ENCODE measurements at regions not wholly inside any gene's neighbourhood (a gene's known extent, or its start where the extent isn't known, plus 50 kb on each side); places are given as distances from the start of the nearest gene placed in this dataset.
A peak's percentile ranks its signal among the peaks of the same experiment; 100 is the strongest.
"Not testable (repeated sequence)": the region's sequence is repeated elsewhere in the genome, so short reads cannot be mapped to it uniquely, and the experiment has no call there.

GRCh38 chr12:63005382-63005781 is 70.4 kb upstream of the PPM1H start:
- Mint-ChIP-seq H3K9me3 (ENCODE audit: unreplicated experiment) (no peaks in the 10 kb centered on the region), H3K27me3 (ENCODE audit: unreplicated experiment) (peaks cover 2% of the 10 kb centered on the region), H3K4me3 (ENCODE audit: unreplicated experiment) (no peak overlapping the region), H3K27ac (ENCODE audit: unreplicated experiment) (no peak overlapping the region), H3K36me3 (ENCODE audit: unreplicated experiment) (no peaks in the 10 kb centered on the region), H3K4me1 (ENCODE audit: low read depth, unreplicated experiment) (no peaks in the 10 kb centered on the region)
- DNase-seq, result no peak
- TF ChIP-seq CTCF (IDR thresholded peaks at IDR 0.05; ENCODE audit: partially characterized antibody, unreplicated experiment), result no peak

- Mint-ChIP-seq H3K9me3 (ENCODE audit: unreplicated experiment) (no peaks in the 10 kb centered on the region), H3K4me1 (ENCODE audit: low read depth, unreplicated experiment) (peaks cover 7% of the 10 kb centered on the region), H3K27me3 (ENCODE audit: unreplicated experiment) (peaks cover 2% of the 10 kb centered on the region), H3K27ac (ENCODE audit: unreplicated experiment) (no peak overlapping the region), H3K36me3 (ENCODE audit: unreplicated experiment) (no peaks in the 10 kb centered on the region), H3K4me3 (ENCODE audit: unreplicated experiment) (no peak overlapping the region)
- DNase-seq, result no peak
- TF ChIP-seq CTCF (IDR thresholded peaks at IDR 0.05; ENCODE audit: partially characterized antibody, unreplicated experiment), result no peak
These were observed 68.4 kb upstream of the PPM1H start for GRCh38 chr12:63003223-63003819.

- H3K9me3 Mint-ChIP-seq (ENCODE audit: unreplicated experiment); H3K27me3 Mint-ChIP-seq (ENCODE audit: unreplicated experiment); H3K36me3 Mint-ChIP-seq (ENCODE audit: unreplicated experiment); H3K4me3 Mint-ChIP-seq (ENCODE audit: unreplicated experiment); DNase-seq; H3K27ac Mint-ChIP-seq (ENCODE audit: unreplicated experiment): not testable (repeated sequence)
- H3K4me1 Mint-ChIP-seq (ENCODE audit: low read depth, unreplicated experiment), result peaks cover 12% of the 10 kb centered on the region
These were observed 67.1 kb upstream of the PPM1H start for GRCh38 chr12:63002059-63002458.

- no peak overlapping the region for H3K27ac Mint-ChIP-seq (ENCODE audit: unreplicated experiment)
- H3K27me3 Mint-ChIP-seq (ENCODE audit: unreplicated experiment), result peaks cover 2% of the 10 kb centered on the region
- peaks cover 20% of the 10 kb centered on the region for H3K4me1 Mint-ChIP-seq (ENCODE audit: low read depth, unreplicated experiment)
- DNase-seq, result no peak
- H3K9me3 Mint-ChIP-seq (ENCODE audit: unreplicated experiment), result peaks cover 2% of the 10 kb centered on the region
- TF ChIP-seq CTCF (IDR thresholded peaks at IDR 0.05; ENCODE audit: partially characterized antibody, unreplicated experiment), result no peak
- peak overlapping the region; percentile 14 for H3K4me3 Mint-ChIP-seq (ENCODE audit: unreplicated experiment)
- no peaks in the 10 kb centered on the region for H3K36me3 Mint-ChIP-seq (ENCODE audit: unreplicated experiment)
These were observed 63.5 kb upstream of the PPM1H start for GRCh38 chr12:62998454-62998853.

GRCh38 chr12:62995097-62995496 is 60.1 kb upstream of the PPM1H start:
- H3K9me3 Mint-ChIP-seq (ENCODE audit: unreplicated experiment), result peaks cover 2% of the 10 kb centered on the region
- H3K27ac Mint-ChIP-seq (ENCODE audit: unreplicated experiment), result peak overlapping the region; percentile 53
- TF ChIP-seq CTCF (IDR thresholded peaks at IDR 0.05; ENCODE audit: partially characterized antibody, unreplicated experiment), result no peak
- DNase-seq, result no peak
- no peaks in the 10 kb centered on the region for H3K36me3 Mint-ChIP-seq (ENCODE audit: unreplicated experiment)
- H3K4me1 Mint-ChIP-seq (ENCODE audit: low read depth, unreplicated experiment), result peaks cover 21% of the 10 kb centered on the region
- H3K4me3 Mint-ChIP-seq (ENCODE audit: unreplicated experiment), result no peak overlapping the region
- H3K27me3 Mint-ChIP-seq (ENCODE audit: unreplicated experiment), result no peaks in the 10 kb centered on the region

Data from glutamatergic neuron (in vitro differentiated cells).